A549 (cell line): ENCODE measurements at regions not wholly inside any gene's neighbourhood (a gene's known extent, or its start where the extent isn't known, plus 50 kb on each side); places are given as distances from the start of the nearest gene placed in this dataset.

ENCODE experiments used
- ATAC-seq, 2 experiments: fragments of 200-7000 bp in 1 of 2; fragments of >200 bp in 1 of 2; cut with Nextera tagmentation in 1 of 2; cut with Tn5 transposase in 1 of 2; 3 replicates each; pipeline versions ENCODE4 v1.8.0 to v1.9.1; 2018 to 2020; ENCODE audit warnings: mild to moderate bottlenecking in 1 of 2, moderate library complexity in 1 of 2
- CTCF ChIA-PET: fragments of 300-600 bp; sonication (Branson Sonifier 250); formaldehyde crosslinking; extraction: SDS; loops from one replicate; lab custom pipeline; 2021; ENCODE audit warnings: antibody characterized with exemption, inconsistent platforms; lab: Yijun Ruan, JAX
- POLR2A ChIA-PET: fragments of 350-600 bp; formaldehyde crosslinking; extraction: SDS; loops from one replicate; lab custom pipeline; 2021; ENCODE audit warnings: antibody characterized with exemption, inconsistent platforms; lab: Yijun Ruan, JAX
- DNase-seq, 2 experiments: peaks; one replicate each; pipeline versions ENCODE4 v3.0.0 to v3.0.0-alpha.2; 2011 to 2016; ENCODE audit warnings: low read depth in 1 of 2, low spot score in 1 of 2
- FAIRE-seq: peaks from 2 replicates; lab custom pipeline; 2011; peaks lifted over from hg19 to GRCh38; lab: Jason Lieb, UNC
- H3K27ac ChIP-seq, 2 experiments: fragments of >200 bp; sonication (Bioruptor Twin); formaldehyde crosslinking; 3 replicates each; pipeline ENCODE4 v1.5.1; 2016 to 2017
- H3K4me1 ChIP-seq: fragments of >200 bp; sonication (Bioruptor Twin); formaldehyde crosslinking; 3 replicates; pipeline ENCODE4 v1.6.1; 2016
- H3K4me2 ChIP-seq: fragments of >200 bp; sonication (Bioruptor Twin); formaldehyde crosslinking; 3 replicates; pipeline ENCODE4 v1.6.1; 2016
- H3K4me3 ChIP-seq: fragments of >200 bp; sonication (Bioruptor Twin); formaldehyde crosslinking; 3 replicates; pipeline ENCODE4 v1.5.1; 2016
- H3K9me3 ChIP-seq: fragments of >200 bp; sonication (Bioruptor Twin); formaldehyde crosslinking; 3 replicates; pipeline ENCODE4 v1.6.1; 2016
- CBX2 ChIP-seq: fragments of 200-600 bp; sonication (generic); IDR thresholded peaks from 2 replicates; pipeline ENCODE4 v1.6.1; 2016; ENCODE audit warnings: low read depth, mild to moderate bottlenecking, borderline replicate concordance
- CBX8 ChIP-seq: fragments of 200-600 bp; sonication (generic); IDR thresholded peaks from 2 replicates; pipeline ENCODE4 v1.6.1; 2016
- CHD2 ChIP-seq: fragments of 150-350 bp; IDR thresholded peaks from 2 replicates; pipeline ENCODE4 v1.6.1; 2014; ENCODE audit warnings: low read length; ENCODE audit not compliant: partially characterized antibody
- ESRRA ChIP-seq: fragments of 150-350 bp; IDR thresholded peaks from 2 replicates; pipeline ENCODE4 v1.6.1; 2014; ENCODE audit warnings: mild to moderate bottlenecking, low read length, borderline replicate concordance
- FOSB ChIP-seq: fragments of 250-450 bp; sonication (Bioruptor Pico); IDR thresholded peaks from 2 replicates; pipeline ENCODE4 v1.5.0; 2020; ENCODE audit warnings: mild to moderate bottlenecking, moderate library complexity
- GATA3 ChIP-seq: IDR thresholded peaks from 2 replicates; pipeline ENCODE4 v1.6.1; 2012; ENCODE audit warnings: borderline replicate concordance
- HES2 ChIP-seq: fragments of >200 bp; sonication (Bioruptor Twin); formaldehyde crosslinking; IDR thresholded peaks from 2 replicates; pipeline ENCODE4 v1.6.1; 2016
- HOXB13 ChIP-seq: fragments of 250-450 bp; sonication (Bioruptor Pico); IDR thresholded peaks from 2 replicates; pipeline ENCODE4 v1.5.0; 2020; ENCODE audit warnings: low read depth, mild to moderate bottlenecking, moderate library complexity
- JUNB ChIP-seq: fragments of >200 bp; sonication (Bioruptor Twin); formaldehyde crosslinking; IDR thresholded peaks from 2 replicates; pipeline ENCODE4 v1.6.1; 2016
- KDM1A ChIP-seq: fragments of 200-600 bp; sonication (generic); IDR thresholded peaks from 2 replicates; pipeline ENCODE4 v1.6.1; 2016; ENCODE audit warnings: low read depth, mild to moderate bottlenecking
- MYC ChIP-seq: IDR thresholded peaks from 2 replicates; pipeline ENCODE4 v1.6.1; 2012; ENCODE audit warnings: mild to moderate bottlenecking, inconsistent platforms, low read length, improper control_type of control experiment, borderline replicate concordance
- NR3C1 ChIP-seq: fragments of >200 bp; sonication (Bioruptor Twin); formaldehyde crosslinking; IDR thresholded peaks from 3 replicates; pipeline ENCODE4 v1.6.1; 2017
- PHF8 ChIP-seq: fragments of 200-600 bp; sonication (generic); IDR thresholded peaks from 2 replicates; pipeline ENCODE4 v1.6.1; 2016; ENCODE audit warnings: low read depth, mild to moderate bottlenecking, antibody characterized with exemption, moderate library complexity, borderline replicate concordance
- POLR2A ChIP-seq: IDR thresholded peaks from 2 replicates; pipeline ENCODE4 v1.6.1; 2012; ENCODE audit warnings: mild to moderate bottlenecking, low read length
- POLR2AphosphoS2 ChIP-seq: conservative IDR thresholded peaks from 2 replicates; pipeline ENCODE4 v1.6.1; 2012; ENCODE audit warnings: low read length, improper control_type of control experiment, inconsistent platforms
- RARB ChIP-seq: fragments of 250-450 bp; sonication (Bioruptor Pico); IDR thresholded peaks from 2 replicates; pipeline ENCODE4 v1.8.0; 2021; ENCODE audit warnings: mild to moderate bottlenecking, moderate library complexity
- RNF2 ChIP-seq: fragments of 200-600 bp; sonication (generic); IDR thresholded peaks from 2 replicates; pipeline ENCODE4 v1.6.1; 2016; ENCODE audit warnings: low read depth, mild to moderate bottlenecking, antibody characterized with exemption, moderate library complexity, borderline replicate concordance
- TP53 ChIP-seq: fragments of 250-450 bp; sonication (Bioruptor Pico); IDR thresholded peaks from 2 replicates; pipeline ENCODE4 v1.5.0; 2021; ENCODE audit warnings: mild to moderate bottlenecking, moderate library complexity
- ZFP36 ChIP-seq: fragments of 450-650 bp; IDR thresholded peaks from 2 replicates; pipeline ENCODE4 v1.6.1; 2014; ENCODE audit warnings: borderline replicate concordance; ENCODE audit not compliant: partially characterized antibody
- ZNF302 ChIP-seq: fragments of 250-450 bp; sonication (Bioruptor Pico); IDR thresholded peaks from 2 replicates; pipeline ENCODE4 v1.9.0; 2021; ENCODE audit warnings: inconsistent platforms, mild to moderate bottlenecking, moderate library complexity
- WGBS: methylation state at CpG from one replicate; pipeline ENCODE4 v1.1.6; 2017; ENCODE audit errors: missing lambda C conversion rate; 5-methylcytosine and 5-hydroxymethylcytosine counted together
- TF ChIP-seq, protein P1 (sequence below): fragments of 250-450 bp; sonication (Bioruptor Pico); IDR thresholded peaks from 2 replicates; pipeline ENCODE4 v1.5.0; 2020; ENCODE audit warnings: low read depth, mild to moderate bottlenecking, moderate library complexity
- TF ChIP-seq, protein P2 (sequence below): fragments of >200 bp; sonication (Bioruptor Twin); formaldehyde crosslinking; IDR thresholded peaks from 3 replicates; pipeline ENCODE4 v1.6.1; 2016
- TF ChIP-seq, protein P3 (sequence below): fragments of 450-650 bp; IDR thresholded peaks from 2 replicates; pipeline ENCODE4 v1.6.1; 2014; ENCODE audit warnings: antibody characterized with exemption
- TF ChIP-seq, protein P4 (sequence below): IDR thresholded peaks from 2 replicates; pipeline ENCODE4 v1.6.1; 2012

GRCh38 chr13:44063467-44063866 lies 183.8 kb downstream of the LACC1 start:
- TF ChIP-seq, protein P1, sequence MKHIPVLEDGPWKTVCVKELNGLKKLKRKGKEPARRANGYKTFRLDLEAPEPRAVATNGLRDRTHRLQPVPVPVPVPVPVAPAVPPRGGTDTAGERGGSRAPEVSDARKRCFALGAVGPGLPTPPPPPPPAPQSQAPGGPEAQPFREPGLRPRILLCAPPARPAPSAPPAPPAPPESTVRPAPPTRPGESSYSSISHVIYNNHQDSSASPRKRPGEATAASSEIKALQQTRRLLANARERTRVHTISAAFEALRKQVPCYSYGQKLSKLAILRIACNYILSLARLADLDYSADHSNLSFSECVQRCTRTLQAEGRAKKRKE (CRISPR knock-in tag) = no peak
- no peak for TF ChIP-seq ZFP36
- no peak for TF ChIP-seq HES2
- TF ChIP-seq FOSB = no peak
- TF ChIP-seq NR3C1 = no peak
- TF ChIP-seq KDM1A = no peak
- TF ChIP-seq, protein P2, sequence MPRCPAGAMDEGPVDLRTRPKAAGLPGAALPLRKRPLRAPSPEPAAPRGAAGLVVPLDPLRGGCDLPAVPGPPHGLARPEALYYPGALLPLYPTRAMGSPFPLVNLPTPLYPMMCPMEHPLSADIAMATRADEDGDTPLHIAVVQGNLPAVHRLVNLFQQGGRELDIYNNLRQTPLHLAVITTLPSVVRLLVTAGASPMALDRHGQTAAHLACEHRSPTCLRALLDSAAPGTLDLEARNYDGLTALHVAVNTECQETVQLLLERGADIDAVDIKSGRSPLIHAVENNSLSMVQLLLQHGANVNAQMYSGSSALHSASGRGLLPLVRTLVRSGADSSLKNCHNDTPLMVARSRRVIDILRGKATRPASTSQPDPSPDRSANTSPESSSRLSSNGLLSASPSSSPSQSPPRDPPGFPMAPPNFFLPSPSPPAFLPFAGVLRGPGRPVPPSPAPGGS = no peak
- TF ChIP-seq MYC = no peak
- no peak for TF ChIP-seq TP53 (CRISPR knock-in tag)
- no peak for TF ChIP-seq HOXB13 (CRISPR knock-in tag)
- no peak for TF ChIP-seq RNF2
- no peak for TF ChIP-seq RARB (CRISPR knock-in tag)
- DNase-seq (no peak), FAIRE-seq (no peak), ATAC-seq (no peak)
- POLR2A ChIA-PET = no interaction called here
- WGBS = 90% methylated on average over 2 of the region's 2 CpGs
- Histone ChIP-seq H3K4me2 (no peak overlapping the region), H3K4me1 (no peaks in the 10 kb centered on the region), H3K9me3 (peaks cover 4% of the 10 kb centered on the region; the same call in 1 of the 3 replicates), H3K4me3 (no peak overlapping the region), H3K27ac (no peak overlapping the region)
- CTCF ChIA-PET = interaction anchor here (0.9 to 1.0 kb wide), 2 partner anchors 13 to 155 kb away, joined by 3 read pairs; no protein-coding TSS in a partner anchor

DNA sequence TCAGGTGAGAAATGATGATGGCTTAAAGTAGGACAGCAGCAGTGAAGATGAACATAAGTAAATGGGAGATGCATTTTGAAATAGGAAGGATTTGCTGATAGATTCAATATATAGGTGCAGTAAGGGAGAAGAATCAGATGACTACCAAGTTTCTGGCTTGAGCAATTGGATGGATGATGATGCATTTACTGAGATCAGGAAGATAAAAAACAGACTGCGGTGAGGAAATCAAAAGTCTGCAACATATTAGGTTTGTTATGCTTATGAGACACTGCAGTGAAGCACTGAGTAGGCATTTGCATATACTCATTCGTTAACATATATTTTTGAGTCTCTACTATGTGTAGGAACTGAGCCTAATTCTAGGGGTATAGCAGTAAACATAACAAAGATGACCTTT lies 184.2 kb downstream of the LACC1 start:
- Histone ChIP-seq H3K4me1 (no peaks in the 10 kb centered on the region), H3K27ac (no peak overlapping the region), H3K4me3 (no peak overlapping the region), H3K4me2 (no peak overlapping the region), H3K9me3 (peaks cover 4% of the 10 kb centered on the region; the same call in 1 of the 3 replicates)
- FAIRE-seq = no peak
- WGBS = 85% methylated on average over 2 of the region's 2 CpGs
- no peak for TF ChIP-seq ESRRA
- no peak for TF ChIP-seq FOSB
- TF ChIP-seq ZNF302 = no peak
- TF ChIP-seq JUNB = no peak
- TF ChIP-seq, protein P3, sequence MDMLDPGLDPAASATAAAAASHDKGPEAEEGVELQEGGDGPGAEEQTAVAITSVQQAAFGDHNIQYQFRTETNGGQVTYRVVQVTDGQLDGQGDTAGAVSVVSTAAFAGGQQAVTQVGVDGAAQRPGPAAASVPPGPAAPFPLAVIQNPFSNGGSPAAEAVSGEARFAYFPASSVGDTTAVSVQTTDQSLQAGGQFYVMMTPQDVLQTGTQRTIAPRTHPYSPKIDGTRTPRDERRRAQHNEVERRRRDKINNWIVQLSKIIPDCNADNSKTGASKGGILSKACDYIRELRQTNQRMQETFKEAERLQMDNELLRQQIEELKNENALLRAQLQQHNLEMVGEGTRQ = no peak
- no peak for TF ChIP-seq CBX8
- TF ChIP-seq ZFP36 = no peak
- TF ChIP-seq, protein P4, sequence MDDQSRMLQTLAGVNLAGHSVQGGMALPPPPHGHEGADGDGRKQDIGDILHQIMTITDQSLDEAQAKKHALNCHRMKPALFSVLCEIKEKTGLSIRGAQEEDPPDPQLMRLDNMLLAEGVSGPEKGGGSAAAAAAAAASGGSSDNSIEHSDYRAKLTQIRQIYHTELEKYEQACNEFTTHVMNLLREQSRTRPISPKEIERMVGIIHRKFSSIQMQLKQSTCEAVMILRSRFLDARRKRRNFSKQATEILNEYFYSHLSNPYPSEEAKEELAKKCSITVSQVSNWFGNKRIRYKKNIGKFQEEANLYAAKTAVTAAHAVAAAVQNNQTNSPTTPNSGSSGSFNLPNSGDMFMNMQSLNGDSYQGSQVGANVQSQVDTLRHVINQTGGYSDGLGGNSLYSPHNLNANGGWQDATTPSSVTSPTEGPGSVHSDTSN = no peak
- TF ChIP-seq CHD2 = no peak
- no peak for TF ChIP-seq CBX2
- no peak for TF ChIP-seq POLR2AphosphoS2
- TF ChIP-seq POLR2A = no peak
- no peak for TF ChIP-seq PHF8
- no peak for TF ChIP-seq GATA3
- CTCF ChIA-PET = interaction anchor here (0.9 to 1.0 kb wide), 2 partner anchors 14 to 155 kb away, joined by 3 read pairs; no protein-coding TSS in a partner anchor
- DNase-seq = no peak
- POLR2A ChIA-PET = no interaction called here
- ATAC-seq = no peak
